T-helper 2 cell (primary cell): ENCODE measurements at regions not wholly inside any gene's neighbourhood (a gene's known extent, or its start where the extent isn't known, plus 50 kb on each side); places are given as distances from the start of the nearest gene placed in this dataset.

Source experiments
- DNase-seq, 5 experiments: peaks; one replicate each; pipeline versions ENCODE4 v3.0.0 to v3.0.0-alpha.2; 2012 to 2022

DNA sequence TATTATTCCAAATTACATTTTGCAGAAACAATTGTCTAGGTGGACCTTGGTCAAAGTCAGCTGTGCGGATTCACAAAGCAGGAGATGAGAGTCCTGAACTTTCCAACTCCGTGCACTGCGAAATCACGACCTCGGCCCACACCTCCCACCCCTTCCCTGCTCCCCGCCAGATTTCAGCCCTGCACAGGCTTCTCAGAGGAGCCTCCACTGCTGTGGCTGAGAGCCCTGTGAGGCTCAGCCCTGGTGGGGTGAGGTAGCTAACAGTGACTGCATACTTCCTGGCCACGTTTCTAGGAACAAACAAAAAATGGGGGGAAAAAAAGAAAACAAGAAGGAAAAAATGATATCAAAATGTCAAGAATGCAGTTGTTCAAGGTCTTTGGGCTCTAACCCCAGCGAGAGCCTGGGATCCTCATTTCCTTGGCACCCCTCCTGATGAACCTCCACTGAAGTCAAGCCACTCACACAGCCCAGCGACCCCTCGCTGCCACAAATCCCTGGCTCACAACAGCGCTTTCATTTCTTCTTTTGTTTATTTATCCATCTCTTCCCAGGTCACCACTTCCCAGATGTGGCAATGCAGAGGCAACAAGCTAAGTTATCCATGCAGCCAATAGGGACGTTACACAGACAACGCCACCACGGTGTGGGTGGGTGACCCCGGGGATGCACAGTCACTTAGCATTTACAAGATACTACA is 729.7 kb upstream of the ID2 start:
- no peak for DNase-seq

DNA sequence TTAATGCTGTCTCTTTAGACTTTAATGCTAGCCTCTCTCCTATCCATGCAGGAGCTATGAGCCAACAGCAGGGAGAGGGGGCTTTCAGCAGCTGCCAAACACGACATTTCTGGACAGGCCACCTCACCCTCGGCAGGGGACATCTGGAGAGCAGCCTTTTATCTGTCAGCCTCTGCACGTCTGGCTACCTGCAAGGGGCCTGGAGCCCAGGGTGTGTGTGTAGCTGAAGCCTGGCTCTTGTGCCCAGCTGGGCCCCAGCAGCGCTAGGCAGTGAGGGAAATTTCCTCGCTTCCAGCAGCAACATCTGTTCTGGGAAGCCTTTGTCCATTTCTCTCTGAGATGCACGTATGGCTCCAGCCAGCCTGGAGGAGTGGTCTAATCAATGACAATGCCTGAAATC is 728.7 kb upstream of the ID2 start:
- no peak for DNase-seq

DNA sequence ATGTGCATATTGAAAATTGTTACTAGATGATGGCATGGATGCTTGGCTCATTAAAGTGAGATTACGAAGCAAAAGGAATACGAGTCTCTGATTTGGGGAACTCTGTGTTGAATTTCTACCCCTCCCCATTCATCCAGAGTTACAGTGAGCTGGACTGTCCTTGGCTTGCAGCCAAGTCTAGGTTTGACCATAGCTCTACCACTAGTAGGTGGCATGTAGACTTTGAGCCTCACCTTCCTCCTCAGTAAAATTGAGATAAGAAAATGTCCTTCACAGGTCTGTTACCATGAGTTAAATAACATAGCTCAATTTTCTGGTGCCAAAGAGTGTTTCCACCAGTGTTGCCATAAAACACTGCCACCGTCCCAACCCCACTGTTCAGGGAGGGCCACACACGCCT is 727.6 kb upstream of the ID2 start:
- DNase-seq, result no peak

DNA sequence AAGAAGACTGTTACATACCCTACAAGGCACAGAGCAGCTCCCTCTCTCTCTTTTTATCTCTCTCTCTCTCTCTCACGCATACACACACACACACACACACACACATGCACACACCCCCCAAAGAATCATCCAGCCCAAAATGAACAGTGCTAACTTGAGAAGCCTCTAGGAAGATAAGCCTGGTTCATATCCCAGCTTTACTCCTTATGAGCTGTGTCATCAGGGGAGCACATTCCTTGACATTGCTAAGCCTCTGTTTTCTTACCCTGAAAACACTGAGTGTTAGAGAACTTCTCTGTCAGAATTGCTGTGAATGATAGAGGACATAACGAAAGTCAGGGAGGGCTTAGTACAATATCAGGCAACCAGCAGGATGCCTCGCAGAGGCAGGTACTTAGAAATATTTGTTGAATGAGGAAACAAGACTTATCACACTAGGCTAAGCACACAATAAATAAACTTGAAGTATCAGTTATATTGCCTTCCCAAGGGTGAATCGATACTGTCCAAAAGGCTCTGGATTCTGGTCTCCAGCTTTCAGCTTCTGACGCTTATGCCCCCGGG is 725.6 kb upstream of the ID2 start:
- no peak for DNase-seq

DNA sequence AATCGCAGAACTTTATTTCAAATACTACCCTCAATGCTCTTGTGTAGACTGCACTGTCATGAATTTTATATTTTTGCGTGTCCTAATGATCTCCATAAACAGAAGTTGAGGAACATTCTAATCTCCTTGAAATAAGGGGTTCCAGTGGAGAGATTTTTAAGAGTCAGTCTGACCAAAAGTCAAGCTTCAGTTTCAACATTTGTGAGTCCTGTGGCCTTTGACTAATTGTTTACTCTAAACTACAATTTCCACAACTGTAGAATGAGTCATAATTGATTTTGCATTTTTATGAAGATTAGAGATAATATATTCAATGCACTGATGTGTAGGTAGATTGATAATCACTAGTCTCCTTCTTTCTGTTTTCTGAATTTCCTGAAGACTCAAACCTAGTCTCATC is 720.3 kb upstream of the ID2 start:
- DNase-seq, result peak in 1 of 5 experiments; percentile 48

DNA sequence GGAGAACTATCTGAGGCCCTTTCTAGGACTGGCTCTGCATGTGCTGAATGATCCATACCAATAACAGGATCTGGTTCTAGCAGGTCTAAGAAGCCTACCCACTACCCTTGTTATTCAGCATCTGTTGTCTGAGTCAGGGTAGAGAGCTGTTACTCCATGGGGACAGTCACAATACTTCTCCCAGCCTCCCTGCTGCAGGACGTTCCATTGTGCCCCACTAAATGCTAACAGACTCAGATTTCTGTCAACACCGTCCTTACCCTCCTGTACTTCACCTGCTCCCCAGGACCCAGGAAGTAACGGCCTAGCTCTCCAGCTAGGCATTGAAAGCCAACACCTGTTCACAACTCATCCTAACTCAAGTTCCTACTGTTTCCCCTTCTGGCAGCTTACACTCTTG is 719.7 kb upstream of the ID2 start:
- DNase-seq, result no peak

DNA sequence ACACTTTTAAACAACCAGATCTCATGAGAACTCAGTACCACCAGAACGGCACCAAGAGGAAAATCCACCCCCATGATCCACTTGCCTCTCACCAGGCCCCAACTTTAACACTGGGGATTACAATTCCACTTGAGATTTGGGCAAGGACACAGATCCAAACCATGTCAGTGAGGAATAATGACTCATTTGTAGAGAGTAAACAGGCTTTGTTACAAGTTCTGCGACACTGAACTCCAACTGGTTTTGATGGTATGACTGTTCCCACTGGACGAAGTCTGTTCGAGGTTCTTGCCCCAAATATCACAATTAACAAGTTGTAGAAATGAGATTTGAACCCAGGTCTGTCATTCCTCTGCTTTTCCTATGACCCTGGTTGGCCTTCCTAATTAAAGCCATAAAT is 718.1 kb upstream of the ID2 start:
- DNase-seq, result no peak

DNA sequence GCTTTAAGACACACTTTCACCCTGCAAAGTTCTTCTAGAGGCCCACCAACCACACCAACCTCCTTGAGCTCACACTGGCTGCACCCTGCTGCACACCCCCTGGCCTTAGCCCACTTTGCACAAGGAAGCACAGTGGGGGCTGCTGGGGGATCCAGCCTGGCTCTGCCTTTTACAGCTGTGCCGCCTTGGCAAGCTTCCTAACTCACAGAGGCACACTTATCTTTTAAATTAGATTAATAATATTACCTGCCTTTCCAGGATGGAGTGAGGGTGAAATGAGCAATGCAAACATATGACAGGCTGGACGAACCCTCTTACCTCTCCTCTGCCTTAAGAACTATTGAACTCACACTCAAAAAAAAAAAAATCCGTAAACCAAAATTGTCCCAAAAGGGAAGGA is 715.8 kb upstream of the ID2 start:
- no peak for DNase-seq

DNA sequence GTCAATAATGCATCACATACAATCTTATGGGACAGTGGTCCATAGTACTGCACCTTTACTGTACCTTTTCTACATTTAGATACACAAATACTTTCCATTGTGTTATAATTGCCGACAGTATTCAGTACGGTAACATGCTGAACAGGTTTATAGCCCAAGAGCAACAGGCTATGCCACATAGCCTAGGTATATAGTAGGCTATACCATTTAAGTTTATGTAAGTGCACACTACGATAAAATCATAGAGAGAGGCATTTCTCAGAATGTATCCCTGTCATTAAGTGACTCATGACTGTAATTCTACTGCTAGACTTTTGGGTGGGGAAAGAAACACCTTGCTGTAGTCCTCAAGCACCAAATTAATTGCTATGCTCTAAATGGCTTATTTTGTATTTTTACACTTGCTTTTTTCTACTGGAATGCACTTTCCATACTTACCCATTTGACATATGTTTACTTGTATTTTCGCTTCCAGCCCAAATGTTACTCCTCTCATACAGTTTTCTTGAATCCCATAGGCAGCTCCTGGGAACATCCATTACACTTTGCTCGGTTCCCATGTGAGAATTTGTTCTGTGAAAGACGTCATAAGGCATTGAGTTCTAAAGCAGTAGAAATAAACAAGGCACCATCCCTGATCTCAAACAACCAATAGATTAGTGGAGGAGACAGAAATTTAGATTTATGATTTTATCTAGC is 714.0 kb upstream of the ID2 start:
- DNase-seq, result no peak

DNA sequence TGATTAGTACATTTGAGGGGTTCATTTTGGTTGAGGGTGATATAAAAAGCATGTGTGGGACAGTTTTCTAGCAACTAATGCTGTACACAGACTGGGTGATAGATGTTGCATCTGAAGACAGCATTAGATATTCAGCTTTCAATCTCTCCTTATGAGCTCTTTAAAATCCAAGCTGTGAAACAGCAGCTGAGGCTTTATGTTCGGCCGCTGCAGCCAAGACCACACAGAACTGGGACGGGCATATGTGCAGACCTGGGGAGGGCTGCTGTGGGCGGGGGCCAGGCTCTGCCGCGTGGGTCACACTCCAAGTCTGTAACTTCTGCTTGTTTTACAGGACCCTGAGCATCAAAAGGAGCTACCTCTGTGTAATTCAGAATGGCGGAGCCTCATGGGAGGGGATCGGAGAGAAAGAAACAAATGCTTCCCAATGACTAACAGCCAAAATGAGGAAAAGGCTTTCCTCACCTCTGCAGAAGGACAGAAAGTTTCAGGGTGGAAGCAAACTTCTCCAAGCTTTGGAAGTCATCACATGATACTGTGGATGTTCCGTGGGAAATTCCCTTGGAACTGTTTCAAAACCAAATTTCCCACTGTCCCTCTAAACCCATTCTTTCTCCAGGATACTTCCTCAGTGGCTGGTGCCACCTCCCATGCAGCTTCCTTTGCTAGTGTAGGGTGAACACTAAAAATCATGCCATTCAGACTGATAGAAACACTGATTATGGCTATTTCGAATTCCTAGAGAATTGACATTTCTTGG is 711.9 kb upstream of the ID2 start:
- no peak for DNase-seq

DNA sequence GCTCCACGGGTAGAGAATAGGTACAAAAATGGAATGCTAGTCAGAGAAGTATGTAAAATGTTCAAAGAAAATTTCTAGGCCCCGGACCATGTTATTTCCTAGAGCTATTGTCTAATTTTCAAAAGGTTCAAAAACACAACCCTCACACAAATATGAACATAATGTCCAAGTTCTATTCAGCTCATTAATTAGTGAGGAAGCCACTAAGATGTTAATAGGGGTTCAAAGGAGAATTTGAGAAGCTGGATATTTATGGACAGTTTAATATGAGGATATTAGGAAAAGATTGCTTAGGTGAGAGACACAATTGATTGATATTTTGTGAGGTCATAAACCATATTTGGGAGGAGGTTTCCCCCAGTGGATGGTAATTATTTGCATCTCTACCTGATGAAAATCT is 710.6 kb upstream of the ID2 start:
- DNase-seq, result no peak

DNA sequence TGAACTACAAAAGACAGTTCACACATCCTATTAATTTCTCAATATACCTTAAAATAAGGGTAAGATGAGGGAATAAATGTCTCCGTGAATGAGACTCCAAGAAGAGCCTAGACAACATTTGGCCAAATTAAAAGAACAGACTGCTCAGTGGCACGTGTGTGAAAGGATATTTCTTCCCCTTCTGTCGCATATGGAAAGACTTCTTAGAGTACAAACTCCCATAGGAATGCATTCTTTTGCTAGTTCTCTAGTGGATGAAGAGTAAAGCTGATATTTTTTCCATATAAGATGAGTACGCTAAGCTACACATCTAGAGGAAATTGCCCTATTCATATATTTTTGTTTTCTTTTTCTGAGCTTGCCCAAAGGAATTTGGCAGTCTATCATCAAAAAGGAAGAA is 710.0 kb upstream of the ID2 start:
- DNase-seq, result no peak

DNA sequence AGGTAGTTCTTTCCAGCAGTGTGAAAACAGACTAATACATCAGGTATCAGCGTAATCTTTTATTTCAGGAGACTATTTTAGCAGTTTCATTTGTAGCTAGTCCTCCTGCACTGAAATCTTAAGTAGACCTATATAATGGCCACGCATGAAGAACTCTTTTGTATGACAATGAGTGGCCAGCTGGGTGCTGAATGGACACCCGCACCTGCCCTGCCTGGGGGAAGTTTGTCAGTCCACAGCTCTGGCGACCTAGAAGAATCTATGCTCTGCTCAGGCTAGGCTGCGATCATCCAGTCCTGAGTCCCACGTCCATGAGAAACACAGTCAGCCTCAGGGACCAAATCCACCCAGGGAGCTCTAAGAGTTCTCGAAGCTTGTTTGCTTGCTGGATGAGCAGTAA is 709.2 kb upstream of the ID2 start:
- DNase-seq, result no peak

DNA sequence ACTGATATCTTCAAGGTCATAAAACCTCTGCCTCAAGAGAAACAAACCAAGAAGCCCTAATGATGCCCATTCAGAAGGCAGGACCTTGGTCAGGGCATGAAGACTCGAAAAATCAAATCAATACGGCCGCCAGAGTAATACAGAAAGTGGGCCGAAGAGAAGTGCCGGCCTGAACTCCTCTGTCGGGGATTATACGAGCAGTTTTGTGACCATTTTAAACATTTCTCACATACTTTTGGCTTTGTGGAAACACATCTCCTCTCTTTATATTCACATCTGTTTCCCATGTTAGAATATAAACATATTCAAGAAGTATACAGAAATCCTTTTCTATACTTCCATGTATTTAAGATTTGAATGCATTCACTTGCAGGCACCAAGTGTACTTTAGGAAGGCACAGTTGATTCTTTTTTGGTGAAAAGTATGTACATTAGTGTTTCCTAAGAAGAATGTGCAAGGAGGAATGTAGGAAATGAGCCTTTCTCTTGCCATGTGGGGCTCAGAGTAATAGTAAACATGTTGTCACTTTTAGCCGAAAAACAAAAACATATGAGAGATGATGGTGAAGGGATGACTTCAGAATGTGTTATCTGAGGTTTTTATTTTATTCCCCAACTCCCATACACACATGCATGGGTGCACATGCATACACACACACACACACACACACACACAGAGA is 707.9 kb upstream of the ID2 start:
- DNase-seq, result no peak

DNA sequence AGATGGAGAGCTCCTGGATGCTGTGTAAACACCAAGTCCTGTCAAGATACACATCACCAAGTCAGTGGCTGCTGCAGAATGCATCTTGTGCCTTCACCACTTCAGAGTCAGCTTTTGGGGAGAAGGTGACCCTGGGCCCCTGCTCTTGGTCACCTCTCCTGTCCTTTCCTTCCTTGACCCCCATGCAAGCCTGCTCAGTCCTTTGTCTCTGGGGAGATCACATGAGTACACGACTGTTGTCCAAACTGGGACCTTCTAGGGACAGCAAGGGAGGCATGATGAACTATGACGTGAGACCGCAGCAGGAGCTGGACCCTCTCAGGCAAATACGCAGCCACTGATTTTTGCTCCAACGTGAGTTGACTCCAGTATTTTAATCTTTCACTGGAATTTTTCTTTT is 706.9 kb upstream of the ID2 start:
- DNase-seq, result no peak

DNA sequence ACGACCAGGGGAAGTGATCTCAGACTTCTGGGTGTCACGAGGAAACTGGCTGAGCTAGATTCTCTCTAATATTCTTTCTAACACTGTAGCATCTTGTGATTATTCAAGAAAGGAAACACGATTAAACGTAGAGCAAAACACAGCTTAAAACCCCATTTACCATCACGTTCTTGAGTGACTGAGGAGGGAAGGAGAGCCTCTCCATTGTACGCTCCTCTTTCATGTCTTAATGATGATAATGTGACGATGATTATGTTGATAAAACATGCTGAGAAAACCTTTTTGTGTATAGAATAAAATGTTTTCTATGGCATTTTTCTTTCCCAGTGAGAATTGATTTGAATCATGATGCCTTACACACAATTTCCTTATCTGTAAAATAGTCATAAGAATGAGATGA is 705.6 kb upstream of the ID2 start:
- no peak for DNase-seq

DNA sequence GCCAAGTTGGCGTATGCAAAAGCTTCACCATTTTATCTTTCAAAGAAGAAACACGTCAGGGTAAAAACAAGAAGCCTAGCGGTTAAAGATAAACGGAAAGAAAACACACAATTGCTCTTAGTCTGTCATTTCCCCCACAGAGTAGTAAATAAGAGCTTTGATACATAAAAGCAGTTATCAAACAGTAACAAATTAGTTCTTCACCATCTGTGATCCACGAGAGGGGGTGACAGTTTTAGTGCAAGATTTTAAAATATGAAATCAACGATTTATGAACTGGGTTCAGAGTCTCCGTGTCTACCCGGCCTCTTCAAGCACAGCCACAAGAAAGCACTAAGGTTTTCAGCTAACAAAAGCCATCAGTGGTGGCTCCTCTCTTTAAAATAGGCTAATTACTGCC is 703.9 kb upstream of the ID2 start:
- DNase-seq, result peak in 1 of 5 experiments; percentile 80

DNA sequence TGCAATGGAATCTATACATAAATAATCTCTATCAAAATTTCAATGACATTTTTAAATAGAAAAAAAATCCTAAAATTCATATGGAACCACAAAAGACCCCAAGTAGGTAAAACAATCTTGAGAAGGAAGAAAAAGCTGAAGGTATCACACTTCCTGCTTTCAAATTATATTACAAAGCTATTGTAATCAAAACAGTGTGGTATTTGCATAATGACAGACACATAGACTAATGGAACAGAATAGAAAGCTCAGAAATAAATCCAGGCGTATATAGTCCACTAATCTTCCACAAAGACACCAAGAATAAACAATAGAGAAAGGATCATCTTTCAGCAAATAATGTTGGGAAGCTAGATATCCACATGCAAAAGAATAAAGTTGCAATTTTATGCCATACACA is 699.8 kb upstream of the ID2 start:
- DNase-seq, result no peak

DNA sequence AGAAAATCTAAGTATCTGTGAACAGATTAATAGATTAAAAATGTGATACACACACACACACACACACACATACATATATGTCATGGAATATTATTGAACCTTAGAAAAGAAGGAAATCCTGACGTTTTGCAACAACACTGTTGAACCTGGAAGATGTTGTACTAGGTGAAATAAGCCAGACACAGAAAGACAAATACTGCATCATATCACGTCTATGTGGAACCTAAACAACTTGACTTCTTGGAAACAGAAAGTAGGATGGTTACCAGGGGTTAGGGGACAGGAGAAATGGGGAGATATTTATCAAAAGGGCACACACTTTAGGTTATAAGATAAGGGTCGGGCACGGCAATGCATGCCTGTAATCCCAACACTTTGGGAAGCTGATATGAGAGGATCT is 698.4 kb upstream of the ID2 start:
- DNase-seq, result peak in 1 of 5 experiments; percentile 13

DNA sequence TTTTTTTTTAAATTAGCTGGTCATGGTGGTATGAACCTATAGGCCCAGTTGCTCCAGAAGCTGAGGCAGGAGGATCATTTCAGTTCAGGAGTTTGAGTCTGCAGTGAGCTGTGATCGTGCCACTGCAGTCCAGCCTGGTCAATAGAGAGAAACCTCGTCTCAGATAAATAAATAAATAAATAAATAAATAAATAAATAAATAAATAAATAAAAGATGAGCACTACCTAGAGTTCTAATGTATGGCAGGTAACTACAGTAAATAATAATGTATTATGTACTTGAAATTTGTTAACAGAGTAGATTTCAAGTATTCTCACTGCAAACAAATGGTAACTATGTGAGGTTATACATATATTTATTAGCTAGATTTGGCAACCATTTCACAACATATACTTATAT is 697.9 kb upstream of the ID2 start:
- DNase-seq, result no peak

DNA sequence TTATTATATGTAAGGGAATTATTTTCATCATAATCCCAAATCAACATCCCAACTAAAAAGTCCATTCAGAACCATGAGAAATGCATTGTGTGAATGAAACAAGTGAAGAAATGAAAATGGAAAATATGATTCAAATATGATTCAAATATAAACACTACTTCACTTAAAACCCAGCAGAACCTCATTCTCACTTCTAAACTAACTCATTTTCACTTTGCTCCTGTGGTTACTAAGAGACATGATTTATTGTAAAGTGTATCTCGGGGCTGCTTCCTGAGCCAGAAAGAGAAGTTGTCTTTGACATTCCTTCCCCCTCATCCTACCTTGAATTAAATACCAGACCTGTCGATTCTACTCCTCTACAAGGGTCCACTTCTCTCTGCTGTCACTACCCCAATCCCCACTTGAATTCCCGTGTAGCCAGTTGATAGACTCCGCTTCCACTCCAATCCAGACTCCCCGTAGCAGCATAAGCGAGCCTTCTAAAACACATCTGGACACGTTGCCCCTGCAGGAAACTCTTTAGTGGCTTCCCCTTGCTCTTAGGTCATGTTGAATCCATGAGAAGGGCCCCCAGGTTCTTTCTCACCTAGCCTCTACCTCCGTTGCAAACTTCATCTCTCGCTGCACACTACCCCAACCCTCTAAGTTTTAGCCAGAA is 697.0 kb upstream of the ID2 start:
- DNase-seq, result peak in 1 of 5 experiments; percentile 68

DNA sequence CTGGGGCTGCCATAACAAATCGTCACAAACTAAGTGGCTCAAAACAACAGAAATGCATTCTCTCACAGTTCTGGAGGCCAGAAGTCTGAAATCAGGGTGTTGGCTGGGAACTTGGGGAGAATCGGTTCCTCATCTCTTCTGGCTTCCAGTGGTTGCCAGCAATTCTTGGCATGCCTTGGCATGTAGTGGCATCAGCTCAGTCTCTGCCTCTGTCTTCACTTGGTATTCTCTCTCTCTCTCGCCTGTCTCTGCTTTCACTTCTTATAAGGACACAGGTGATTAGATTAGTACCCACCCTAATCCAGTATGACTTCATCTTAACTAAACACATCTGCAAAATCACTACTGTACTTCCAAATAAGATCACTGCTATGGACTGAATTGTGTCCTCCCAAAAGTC is 695.4 kb upstream of the ID2 start:
- DNase-seq, result no peak

DNA sequence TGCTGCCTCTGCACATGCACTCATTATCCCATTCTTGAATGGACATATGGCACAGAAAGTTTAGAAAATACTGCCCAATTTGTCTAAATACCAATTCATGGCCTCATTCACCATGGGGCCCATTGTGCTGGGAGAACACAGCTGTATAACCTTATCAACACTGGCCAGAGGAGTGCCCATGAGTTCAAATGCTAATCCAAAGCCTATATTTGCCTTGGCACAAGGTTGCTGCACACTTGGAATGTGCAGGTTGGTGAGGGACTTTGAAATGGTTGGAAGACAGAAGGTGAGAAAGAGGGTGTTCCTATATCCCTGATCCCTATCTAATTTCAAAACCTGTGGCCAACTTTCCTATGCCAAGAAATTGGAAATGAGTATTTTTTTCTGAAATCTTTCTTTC is 693.9 kb upstream of the ID2 start:
- no peak for DNase-seq
